NK-92 treated with Interleukin-12 subunit alpha and Interleukin-12 subunit beta, amount 100 ng/mL, for 24 hours (cell line): ENCODE measurements at regions not wholly inside any gene's neighbourhood (a gene's known extent, or its start where the extent isn't known, plus 50 kb on each side); places are given as distances from the start of the nearest gene placed in this dataset.

Experiments used
- DNase-seq: peaks from one replicate; lab custom pipeline; 2025; lab: John Stamatoyannopoulos, UW

DNA sequence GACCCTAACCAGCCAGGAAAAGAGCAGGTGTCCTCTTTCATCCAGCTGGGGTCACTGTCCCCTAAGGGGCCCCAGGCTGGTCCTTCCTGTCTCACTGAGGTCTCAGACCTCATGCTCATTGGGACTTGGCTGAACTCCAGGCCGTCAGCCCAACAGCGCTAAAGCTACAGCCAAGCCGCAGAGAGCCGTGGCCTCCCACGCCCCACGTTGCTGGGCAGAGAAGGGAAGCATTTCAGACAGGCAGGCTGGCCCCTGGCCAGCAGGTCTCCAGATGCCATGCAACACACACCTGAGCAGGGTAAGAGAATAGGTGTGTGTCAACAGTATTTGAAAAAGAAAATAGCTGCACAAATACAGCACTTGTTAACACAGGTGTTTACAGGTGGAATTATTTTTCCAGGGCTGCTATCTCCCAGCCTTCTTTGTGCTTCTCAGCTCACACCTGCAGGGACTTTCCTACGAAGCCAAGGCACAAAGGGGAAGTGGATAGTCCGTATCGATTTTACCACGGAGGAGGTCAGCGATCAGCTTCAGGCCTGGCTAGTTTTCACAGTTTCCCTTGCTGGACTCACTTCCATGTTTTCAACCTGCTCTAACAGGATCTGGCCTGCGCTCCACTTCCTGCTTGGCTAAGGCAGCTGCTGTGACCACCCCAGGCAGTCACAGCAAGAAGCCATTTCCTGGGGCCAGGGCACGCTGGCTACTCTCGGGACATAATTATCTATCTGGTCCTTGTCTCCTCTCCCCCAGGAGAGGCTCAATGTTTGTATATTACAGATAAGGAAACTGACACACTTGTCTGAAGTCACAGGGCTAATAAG is 156.1 kb upstream of the ID2 start:
- no peak for DNase-seq

DNA sequence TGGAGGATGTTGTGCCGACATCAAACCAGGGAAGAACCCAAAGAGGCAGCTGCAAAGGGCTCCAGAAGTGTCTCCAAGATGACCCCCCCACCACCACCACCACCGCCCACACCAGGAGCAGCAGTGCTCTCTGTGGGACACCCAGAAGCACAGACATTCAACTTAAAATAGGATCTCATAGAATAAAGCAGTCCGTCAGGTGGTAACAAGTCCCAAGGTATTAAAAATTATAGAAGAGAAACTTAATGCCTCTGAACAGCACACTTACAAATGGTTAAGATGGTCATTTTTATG is 155.5 kb upstream of the ID2 start:
- no peak for DNase-seq

DNA sequence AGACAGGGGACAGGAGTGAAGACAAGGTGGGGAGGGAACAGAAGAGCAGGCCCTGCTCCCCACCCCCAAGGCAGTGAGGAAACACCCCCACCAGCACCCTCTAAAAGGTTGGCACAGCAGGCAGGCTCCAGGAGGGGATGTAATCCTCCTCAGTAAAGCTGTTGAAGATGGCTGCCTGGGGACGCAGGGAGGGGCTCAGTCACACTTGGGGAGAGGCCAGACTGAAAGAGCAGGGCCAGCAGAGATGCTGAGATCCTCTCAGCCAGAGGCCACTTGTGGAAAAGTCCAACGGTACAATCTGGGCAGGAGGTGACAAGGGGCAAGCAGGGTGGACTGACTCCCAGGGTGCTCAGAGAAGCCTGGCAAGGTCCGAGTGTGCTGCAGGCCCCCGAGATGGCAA is 154.8 kb upstream of the ID2 start:
- DNase-seq, result no peak

DNA sequence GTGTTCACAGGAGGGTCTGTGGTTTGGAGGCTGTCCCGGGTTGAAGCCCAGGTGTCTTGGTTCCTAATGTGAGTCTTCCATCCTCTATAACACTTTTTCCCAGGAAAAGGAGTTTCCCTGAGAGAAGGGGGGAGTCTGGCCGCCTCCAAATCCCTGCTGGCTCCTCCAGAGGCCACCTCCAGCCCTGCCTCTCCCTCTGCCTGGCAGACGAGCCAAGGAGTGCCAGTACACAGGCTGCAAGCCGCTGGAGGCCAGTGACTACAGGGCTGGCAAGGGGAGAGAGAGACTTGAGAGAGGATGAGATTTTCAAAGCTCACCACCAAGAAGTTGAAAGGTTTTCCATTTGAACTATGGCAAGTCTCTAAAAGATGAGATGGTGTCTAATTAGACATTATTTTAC is 154.2 kb upstream of the ID2 start:
- no peak for DNase-seq

DNA sequence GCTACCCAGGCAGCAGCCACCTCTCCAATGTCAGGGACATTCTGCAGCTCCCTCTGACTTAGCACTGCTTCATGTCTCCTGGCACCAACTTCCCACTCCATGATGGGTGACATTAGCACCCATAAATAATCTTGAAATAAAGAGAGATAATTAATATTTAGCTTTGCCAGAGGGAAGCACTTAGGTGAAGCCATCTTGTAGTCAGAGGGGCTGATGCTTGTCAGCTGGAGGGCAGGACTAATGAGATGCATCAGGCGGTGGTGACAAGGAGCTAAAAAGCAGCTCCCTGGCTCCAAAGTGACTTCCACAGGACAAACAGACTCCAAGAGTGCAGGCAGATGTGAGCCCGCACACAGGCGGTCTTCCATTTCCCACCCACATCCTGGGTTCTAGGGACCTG is 153.0 kb upstream of the ID2 start:
- no peak for DNase-seq

DNA sequence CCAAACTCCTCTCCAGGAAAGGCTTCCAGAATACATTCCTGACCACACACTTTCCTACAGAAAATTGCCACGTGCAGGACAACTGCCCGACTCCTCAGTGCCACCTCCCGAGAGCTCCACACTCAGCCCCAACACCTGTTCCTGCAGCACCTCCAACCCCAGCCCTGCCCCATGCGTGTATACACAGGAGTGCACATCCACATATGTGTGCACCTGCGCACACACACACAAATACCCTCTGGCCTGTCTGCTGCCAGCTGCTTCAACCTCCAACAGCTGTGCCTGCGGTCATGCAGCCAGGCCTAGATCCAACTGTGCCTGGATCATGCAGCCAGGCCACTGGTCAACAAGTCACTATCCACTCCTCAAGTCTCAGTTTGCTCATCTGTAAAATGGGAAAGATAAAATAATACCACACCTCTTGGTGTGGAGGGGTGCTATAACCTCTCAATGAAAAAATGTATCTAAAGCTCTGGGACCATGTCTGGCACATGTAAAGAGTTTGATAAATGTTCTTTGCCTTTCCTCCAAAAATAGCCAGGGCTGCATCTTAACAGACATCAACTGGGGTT is 152.1 kb upstream of the ID2 start:
- no peak for DNase-seq

DNA sequence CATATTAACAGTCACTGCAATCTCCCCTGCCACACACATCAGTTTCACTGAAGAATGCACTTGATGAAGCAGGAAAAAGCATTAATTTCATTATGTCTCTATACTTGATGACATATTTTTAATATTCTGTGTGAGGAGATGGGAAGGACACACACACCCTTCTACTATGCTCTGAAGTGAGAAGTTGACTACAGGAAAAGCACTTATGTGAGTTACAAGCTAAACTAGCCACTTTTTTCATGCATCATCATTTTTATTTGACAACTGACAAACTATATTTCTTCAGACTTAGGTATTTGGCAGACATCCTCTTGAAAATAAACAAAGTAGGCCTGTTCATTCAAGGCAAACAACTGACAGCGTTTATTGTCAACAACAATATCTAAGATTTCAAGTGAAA is 150.4 kb upstream of the ID2 start:
- no peak for DNase-seq

DNA sequence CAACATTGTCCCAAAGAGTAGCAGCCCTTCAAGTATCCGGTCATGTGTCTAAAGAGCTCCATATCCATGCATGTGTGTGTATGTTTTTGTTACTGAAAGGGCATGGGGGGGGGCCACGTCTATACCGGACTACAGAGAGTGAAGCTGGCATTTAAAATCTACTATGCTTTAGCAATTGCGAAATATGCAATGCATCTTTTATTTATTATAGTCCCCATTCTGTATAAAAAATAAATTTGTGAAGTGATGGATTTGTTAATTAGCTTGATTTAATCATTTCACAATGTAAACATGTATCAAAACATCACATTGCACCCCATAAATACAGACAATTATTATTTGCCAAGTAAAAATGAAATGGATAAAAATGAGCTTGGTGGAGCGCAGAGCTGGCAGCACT is 149.4 kb upstream of the ID2 start:
- DNase-seq, result no peak

DNA sequence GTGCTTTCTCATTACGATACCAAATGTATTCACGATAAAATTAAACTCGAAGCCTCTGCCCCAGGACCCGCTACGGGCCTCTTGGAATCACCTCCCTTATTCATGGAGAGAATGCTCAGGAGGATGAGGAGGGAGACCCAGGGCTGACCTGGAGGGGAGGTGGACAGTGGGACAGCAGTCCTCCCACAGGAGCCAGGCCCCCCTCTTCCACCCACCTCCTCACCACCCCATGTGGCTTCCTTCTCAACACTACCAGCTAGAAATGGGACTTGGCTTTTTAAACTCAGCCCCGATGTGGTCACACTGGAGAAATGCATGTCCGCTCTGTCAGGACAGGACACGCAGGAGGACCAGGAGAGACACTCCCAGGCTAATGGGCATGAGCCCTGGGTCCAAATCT is 147.9 kb upstream of the ID2 start:
- DNase-seq, result no peak

DNA sequence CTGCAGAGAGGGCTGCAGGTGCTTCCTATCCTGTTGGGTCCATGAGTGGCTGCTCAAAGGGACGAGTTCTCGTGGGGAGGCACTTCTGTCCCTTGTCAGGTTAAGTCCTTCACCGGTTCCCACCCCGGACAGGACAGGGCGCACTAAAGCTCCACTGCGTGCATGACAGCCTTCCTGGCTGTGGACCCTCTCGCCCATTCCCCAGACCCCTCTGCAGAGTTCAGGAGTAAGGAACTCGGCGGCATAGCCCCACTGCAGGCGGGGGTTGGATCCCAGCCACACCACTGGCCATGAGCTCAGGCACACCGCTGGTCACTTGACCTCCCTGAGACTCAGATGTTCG is 147.5 kb upstream of the ID2 start:
- DNase-seq, result no peak

DNA sequence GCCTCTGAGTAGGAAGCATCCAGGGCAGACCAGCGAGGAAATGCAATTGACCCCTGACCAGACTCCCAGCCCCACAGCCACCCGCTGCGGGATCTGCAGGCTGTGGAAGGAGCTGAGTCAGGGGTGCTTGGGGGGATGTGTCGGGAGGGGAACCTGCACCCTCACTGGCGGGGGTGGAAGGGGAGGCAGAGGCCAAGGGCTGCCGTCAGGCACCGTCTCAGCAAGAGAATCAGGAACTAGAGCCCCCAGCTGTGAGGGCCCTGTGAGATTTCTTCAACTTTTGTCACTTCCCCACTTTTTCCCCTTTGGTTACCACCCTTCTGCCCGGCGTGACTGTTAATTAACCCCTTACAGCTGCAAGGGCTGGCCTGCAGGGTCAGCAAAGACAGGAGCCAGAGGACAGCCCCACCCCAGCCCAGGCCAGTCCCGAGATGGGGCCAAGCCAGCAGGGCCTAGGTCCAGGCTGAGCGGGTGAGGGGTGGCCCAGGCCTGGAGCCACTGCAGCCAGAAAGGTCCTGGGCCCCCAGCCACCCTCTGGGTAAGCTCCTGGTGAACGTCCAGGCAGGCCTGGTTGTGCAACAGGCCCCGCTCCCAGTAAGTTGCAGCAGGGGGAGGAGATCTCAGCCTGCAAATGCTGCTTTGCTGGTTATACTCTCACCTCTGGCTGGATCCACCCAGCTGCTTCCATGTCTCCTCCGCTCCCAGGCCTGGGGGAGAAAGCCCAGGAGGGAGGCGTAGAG is 147.0 kb upstream of the ID2 start:
- DNase-seq, result no peak

DNA sequence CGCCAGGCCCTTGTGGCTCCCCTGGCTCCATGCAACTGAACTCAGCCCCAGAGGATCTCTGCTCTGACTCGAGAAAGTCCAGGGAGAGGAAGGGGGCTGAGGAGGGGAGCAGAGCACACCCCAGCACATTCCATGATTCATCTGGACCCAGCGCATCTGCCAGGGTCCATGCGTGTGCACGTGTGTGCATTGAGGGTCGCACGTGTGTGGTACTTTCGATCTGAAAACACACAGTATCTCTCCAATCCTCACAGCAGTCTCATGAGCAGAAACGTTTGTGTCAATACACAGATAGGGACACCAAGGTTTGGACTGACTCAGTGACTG is 146.4 kb upstream of the ID2 start:
- DNase-seq, result no peak

DNA sequence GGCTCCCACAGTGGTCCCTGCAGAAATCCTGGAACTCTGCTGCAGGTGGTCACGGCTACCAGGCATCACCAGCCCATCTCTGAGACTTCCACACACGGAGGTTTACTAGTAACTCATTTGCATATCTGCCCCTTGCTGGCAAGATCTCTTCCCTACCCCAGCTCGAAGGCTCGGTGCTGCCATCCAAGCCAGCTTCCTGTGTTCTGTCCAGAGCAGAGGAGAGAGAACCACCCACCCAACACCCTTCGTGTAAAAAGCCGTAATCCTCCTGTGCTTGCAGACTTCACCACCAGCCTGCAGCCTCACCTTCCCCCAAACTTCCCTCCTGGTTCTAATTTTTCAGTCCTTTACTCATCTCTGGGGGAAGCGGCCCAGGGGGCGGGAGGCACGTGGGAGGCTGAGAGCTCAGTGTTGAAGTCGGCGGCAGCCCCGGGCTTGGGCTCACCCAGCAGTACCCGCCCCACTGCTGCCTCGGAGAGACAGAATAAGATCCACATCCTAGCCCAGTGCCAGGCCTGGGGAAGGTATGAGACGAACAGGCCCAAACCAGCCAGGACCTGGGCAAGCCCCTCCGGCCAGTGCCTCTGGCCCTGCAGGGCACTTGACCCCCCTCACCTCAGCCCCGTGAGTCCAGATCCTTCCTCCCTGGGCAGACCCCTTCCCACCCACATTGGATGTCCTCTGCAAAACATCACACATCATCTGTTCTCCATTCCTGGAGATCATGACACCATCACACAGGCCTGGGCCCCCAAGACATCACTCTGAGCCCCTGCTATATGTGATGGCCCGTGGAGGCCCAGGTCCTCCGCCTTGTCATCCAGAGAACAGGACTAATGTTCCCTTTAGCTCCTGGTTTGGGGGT is 145.8 kb upstream of the ID2 start:
- no peak for DNase-seq

DNA sequence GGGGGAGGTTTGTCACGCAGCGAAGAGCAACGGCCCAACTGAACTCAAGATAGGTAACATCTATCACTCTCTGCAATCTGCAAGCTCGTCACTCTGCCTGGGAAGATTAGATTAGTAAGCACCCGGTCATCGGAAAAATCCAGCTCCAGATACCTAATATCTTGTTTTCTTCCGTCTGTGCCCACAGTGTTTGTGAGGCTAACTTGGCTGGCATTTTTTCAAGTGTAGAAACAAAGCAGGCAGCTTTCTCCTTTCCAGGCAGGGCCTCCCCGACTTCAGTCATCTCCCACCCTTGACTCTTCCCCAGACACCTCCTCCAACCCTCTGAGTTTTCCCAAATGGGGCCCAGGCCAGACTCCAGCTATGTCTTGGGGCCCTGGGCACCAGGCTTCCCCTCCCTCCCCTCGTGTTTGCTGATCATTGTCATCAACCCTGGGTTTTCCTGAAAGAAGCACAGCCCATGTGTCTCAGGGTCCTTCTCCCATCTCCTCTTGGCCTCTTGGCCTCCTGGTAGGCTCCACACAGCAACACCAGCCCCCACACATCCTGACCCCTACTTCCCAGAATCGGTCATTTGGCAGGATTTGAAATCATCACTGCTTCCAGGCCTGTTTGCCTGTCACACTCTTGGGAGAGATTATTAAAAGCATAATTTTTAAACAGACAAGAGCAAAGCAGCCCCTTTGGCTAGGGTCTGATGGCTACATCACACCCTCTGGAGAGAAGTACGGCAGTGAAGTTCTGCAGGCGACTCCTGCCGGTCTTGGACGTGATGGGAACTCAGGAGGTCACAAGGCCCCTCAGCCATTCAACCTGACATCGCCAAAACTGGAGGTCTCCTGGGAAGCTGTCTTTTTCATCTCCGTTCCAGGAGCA is 144.9 kb upstream of the ID2 start:
- DNase-seq, result no peak

DNA sequence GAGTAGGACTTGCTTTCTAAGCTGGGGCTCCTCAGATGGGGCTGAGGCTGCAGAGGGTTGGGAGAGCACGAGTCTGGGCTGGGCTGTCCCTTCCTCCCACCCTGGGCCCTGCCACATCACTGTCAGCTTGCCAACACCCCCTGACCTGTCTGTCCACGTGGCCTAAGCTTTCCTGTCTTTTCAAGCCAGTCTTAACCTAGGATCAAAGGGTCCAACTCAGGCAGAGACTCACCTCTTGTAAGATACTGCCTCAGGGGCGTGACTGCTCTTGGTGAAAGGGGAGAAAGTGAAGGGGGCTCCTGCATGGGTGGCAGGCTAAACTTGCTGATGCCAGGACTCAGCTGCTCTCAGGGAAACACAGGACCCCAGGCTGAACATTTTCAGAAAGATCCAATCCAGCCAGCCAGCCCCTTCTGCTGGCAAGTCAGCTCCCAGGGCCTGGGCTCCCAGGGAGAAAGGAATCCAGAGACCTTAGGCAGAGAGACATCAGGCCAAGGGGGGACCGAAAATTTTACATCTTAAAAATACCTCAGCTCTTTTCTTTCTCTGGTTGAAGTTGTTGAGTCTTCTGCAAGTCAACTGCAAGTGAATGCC is 144.2 kb upstream of the ID2 start:
- DNase-seq, result no peak

DNA sequence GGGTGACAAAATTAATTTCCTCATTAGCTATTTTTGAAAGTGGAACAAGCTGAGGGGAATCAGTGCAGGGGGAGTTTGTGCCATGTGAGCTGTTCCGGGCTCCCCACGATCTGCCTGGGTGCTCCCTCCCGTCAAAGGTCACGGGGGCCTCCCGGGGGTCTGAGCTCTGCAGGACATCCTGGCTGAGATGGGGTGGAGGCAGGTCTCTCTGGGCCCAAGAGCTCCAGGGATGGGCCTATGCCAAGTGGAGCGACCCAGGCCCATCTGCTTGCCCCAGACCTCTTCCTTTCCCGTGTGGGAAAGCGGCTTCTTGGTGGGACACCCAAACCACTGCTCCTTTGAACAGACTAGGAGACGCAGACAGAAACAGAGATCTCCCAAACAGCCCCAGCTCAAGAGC is 143.3 kb upstream of the ID2 start:
- no peak for DNase-seq

DNA sequence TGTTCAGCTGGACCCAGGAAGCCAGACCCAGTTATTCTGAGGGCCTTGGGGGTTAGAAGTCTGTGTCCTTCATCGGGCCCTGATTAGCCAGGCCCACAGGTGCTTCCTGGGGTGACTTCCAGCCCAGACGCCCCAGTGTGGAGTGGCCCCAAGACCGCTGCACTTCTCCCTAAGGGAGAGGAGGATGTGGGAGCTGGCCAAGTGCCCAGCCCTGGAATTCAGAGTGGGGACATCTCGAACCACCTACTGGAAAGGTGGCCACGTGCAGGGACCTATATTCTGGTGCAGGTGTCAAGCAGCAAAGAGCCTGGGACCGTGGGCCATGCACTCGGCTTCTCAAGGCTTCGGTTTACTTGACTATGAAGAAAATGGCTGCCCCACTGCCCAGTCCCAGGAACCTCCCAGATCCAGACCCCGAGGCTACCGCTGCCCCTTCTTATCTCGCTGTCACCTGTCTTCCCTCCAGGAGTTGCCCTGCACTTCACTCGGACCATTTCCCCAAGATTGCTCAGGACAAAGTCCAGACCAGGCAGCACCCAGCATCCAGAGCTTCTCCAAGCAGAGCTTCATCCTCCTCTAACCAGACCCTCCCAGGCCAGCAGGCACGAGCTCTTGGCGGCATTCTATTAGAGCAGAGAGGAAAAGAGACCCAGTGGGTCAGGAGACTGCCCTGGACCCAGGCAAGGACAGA is 142.8 kb upstream of the ID2 start:
- DNase-seq, result no peak

DNA sequence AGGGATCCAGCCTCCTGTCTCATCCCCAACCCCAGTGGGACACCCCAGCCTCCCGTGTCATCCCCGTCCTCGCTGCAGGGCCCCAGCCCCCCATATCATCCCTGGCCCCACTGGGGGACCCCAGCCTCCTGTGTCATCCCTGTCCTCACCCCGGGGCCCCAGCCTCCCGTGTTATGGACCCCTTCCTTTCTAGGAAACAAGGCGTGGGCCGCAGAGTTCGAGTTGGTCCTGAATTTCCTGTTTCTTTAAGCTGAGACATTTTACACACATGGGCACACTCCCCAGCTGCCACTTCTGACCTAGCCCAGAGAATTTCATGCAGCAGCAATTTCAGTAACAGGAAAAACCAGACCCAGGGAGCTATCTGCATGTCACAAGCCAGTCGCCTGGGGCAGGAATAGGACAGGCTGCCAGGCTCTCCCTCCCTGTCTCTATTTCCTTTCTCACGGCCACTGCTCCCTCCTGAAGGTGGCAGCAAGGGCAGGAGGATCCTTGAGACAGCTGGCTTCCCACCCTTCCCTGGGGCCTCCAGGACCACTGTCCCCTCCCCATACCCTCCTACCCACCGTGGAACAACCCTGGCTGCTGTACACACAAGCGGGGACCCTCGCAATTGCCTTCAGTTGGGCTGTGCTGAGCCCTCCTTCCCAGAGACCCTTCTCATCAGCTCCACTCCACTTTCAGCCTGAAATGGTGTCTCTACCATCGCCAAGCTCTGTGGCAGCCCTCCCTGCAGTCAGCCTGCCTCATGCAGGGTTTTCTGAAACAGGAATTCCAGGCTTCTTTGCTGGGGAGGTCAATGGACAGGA is 141.9 kb upstream of the ID2 start:
- no peak for DNase-seq

DNA sequence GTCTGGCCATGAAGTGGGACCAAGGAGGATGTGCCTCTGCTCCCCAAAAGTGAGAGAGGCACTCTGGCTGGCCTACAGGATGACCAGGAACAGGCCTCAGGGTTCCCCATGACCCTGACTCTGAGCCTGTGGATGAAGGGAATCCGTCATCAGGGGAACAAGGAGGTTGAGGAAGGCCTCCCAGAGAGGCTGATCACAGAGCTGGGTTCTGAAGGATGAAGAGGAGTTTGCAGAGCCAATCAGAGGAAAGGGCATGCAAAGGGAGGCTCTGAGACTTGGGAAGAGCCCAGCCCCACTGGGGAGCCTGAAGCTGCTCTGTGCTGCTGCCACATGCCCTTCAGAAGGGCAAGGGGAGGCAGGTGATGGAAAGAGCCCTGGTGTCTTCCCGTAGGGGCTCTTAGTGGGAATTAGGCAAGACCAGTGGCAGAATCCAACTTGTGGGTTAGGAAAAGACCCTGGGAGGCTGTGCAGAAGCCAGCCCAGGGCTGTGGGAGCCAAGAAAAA is 141.3 kb upstream of the ID2 start:
- DNase-seq, result no peak

DNA sequence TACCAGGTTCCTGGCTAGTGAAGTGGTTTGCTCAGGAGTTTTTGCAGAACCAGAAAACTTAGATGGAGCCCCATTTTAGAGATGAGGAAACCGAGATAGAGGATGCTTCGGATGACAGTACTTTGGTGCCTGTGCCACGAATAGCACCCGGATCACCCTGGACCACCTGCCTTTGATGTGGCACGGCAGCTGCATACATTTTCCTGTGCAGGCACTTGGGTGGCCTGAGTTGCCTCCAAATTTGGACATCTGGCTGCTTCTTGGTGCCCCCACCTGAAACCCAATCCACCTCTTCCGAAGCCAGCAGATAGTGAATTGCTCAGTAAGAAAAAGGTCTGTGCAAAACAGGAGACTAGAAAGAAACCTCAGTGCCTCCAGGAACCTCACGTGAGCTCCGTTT is 140.6 kb upstream of the ID2 start:
- no peak for DNase-seq
